ENCODE measurements at regions not wholly inside any gene's neighbourhood (a gene's known extent, or its start where the extent isn't known, plus 50 kb on each side); places are given as distances from the start of the nearest gene placed in this dataset.
"Not testable (repeated sequence)": the region's sequence is repeated elsewhere in the genome, so short reads cannot be mapped to it uniquely, and the experiment has no call there.

DNA sequence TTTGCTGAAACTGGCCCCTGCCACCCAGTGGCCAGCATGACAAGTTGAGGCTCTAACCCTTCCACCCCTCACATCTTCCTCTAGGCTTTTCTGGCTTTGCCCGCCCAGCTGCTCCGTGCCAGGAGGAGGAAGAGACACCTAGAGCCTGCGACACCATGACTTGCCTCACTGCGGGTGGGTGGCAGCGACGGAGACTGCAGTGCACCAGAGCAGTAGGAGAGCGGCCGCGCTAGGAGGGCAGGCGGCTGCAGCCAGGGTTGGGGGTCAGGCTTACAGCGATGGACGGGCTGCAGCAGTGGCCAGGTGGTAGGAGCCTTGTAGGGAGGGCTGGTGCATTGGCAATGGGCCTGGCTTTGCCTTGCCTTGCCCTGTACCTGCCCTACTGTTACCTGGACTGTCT is 65.7 kb downstream of the CCT8L2 start:
- POLR2A ChIA-PET (ENCODE audit: partially characterized antibody); H3K14ac ChIP-seq (ENCODE audit: insufficient read length); CTCF ChIA-PET (ENCODE audit: partially characterized antibody): not testable (repeated sequence)

More for the DNA sequence above, 65.7 kb downstream of the CCT8L2 start:
- not testable (repeated sequence) for H2BK20ac ChIP-seq (ENCODE audit: low read length); H2BK12ac ChIP-seq (ENCODE audit: low read depth, low read length); H2BK5ac ChIP-seq (ENCODE audit: low read depth, low read length); H4K91ac ChIP-seq (replicated peaks; ENCODE audit: insufficient read length, low read length); DNase-seq (ENCODE audit: low read depth in 1 of 2, low spot score in 2 of 2); FAIRE-seq; H2AK5ac ChIP-seq (ENCODE audit: low read depth, low read length); H3K79me2 ChIP-seq (ENCODE audit: control insufficient read depth in 1 of 2, insufficient read depth in 2 of 2, low read length in 2 of 2); H4K8ac ChIP-seq (ENCODE audit: extremely low read depth, insufficient read depth, low read length); H3K4me3 ChIP-seq (ENCODE audit: extremely low read depth in 1 of 4, insufficient read depth in 2 of 4, low read depth in 3 of 4, low read length in 4 of 4); H2AFZ ChIP-seq (ENCODE audit: low read length); H3K56ac ChIP-seq (replicated peaks; ENCODE audit: insufficient read length, low read depth, low read length); H2BK120ac ChIP-seq (replicated peaks; ENCODE audit: low read depth, low read length); H3K23me2 ChIP-seq (ENCODE audit: low read depth, low read length); H3K18ac ChIP-seq (ENCODE audit: extremely low read depth, low read length); H3K79me1 ChIP-seq (ENCODE audit: low read depth, low read length); H3K27ac ChIP-seq (ENCODE audit: low read depth, low read length); H2BK15ac ChIP-seq (ENCODE audit: low read length); H3K4me1 ChIP-seq (replicated peaks in 1 of 4; ENCODE audit: control insufficient read depth in 3 of 4, insufficient read depth in 4 of 4, low read length in 3 of 4); H4K5ac ChIP-seq (ENCODE audit: insufficient read length, low read depth, low read length); H3K4me2 ChIP-seq (ENCODE audit: insufficient read depth in 1 of 2, low read depth in 2 of 2, low read length in 2 of 2); H4K20me1 ChIP-seq (replicated peaks in 1 of 2; ENCODE audit: control insufficient read depth in 1 of 2, insufficient read depth in 2 of 2, low read length in 2 of 2); H3K4ac ChIP-seq (replicated peaks; ENCODE audit: insufficient read length, low read depth, low read length); H3K36me3 ChIP-seq (ENCODE audit: control insufficient read depth in 2 of 4, insufficient read depth in 4 of 4, low read length in 3 of 4); H3K9ac ChIP-seq (replicated peaks in 1 of 4; ENCODE audit: extremely low read depth in 1 of 4, low read depth in 3 of 4, low read length in 3 of 4); H3K23ac ChIP-seq (ENCODE audit: insufficient read length); H3K27me3 ChIP-seq (replicated peaks in 1 of 4; ENCODE audit: control insufficient read depth in 3 of 4, extremely low read depth in 1 of 4, insufficient read depth in 3 of 4, low read length in 3 of 4)
- 70% methylated on average over 2 of the region's 12 CpGs; no CpG with 5 or more reads in 1 of the 2 experiments for WGBS, 2 experiments (ENCODE audit: extremely low coverage in 1 of 2, insufficient coverage in 1 of 2, insufficient read length in 1 of 2, insufficient replicate concordance in 2 of 2, low coverage in 1 of 2, low lambda C conversion rate in 2 of 2, missing lambda C conversion rate in 1 of 2)
- peaks cover 0 to 57% of the 10 kb centered on the region in 2 experiments; a peak in 2 of 4 replicates for H3K9me3 ChIP-seq (ENCODE audit: insufficient read depth in 2 of 2, low read depth in 1 of 2, low read length in 1 of 2)

Measured in H1 (cell line).